NCI-H510A treated with DMSO at 0.1 percent for 48 hours (cell line): ENCODE measurements at regions not wholly inside any gene's neighbourhood (a gene's known extent, or its start where the extent isn't known, plus 50 kb on each side); places are given as distances from the start of the nearest gene placed in this dataset.
"Not testable (repeated sequence)": the region's sequence is repeated elsewhere in the genome, so short reads cannot be mapped to it uniquely, and the experiment has no call there.

Experiments used
- DNase-seq: peaks from one replicate; lab custom pipeline; 2025; lab: John Stamatoyannopoulos, UW

DNA sequence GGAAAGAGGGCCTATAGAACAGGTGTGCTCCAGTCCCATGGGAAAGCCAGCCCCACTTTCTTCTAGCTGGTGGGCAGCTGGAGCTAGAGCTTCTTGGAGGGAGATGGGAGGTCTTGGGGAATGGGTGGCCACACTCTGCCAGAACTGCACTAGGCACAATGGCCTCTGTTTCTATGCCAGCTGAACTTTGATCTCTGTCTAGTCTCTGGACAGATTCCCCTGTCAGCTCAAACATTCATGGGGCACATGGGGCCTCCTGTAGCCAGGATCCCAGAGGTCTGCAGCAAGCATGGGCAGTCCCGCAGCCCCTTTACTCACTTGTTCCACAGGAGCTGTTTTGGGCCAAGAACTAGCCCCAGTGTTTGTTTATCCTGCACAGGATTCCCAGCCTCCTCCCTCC, 591.3 kb upstream of the HS3ST5 start:
- DNase-seq, result no peak

DNA sequence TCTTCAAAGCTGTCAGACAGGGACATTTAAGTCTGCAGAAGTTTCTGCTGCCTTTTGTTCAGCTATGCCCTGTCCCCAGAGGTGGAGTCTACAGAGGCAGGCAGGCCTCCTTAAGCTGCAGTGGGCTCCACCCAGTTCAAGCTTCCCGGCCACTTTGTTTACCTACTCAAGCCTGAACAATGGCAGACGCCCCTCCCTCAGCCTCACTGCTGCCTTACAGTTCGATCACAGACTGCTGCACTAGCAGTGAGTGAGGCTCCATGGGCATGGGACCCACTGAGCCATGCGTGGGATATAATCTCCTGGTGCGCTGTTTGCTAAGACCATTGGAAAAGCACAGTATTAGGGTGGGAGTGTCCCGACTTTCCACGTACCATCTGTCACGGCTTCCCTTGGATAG, 585.9 kb upstream of the HS3ST5 start:
- not testable (repeated sequence) for DNase-seq

DNA sequence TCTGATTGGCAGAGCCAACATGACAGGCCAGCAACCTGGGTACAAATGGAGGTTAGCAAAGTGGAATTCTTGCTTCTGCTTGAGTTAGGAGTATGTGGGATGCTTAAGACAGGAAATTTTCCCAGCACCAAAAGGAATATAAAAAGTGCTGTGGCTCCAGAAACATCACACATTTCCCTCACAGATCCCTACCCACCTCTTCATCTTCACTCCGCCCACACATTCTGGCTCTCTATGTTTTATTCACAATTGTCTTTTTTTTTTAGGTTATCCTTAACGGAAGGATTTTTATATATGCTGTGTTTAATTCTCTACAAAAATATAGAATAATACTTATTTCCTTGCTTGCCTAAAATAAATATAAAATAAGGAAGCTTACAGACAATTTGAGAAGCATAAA, 563.3 kb upstream of the HS3ST5 start:
- DNase-seq, result no peak

DNA sequence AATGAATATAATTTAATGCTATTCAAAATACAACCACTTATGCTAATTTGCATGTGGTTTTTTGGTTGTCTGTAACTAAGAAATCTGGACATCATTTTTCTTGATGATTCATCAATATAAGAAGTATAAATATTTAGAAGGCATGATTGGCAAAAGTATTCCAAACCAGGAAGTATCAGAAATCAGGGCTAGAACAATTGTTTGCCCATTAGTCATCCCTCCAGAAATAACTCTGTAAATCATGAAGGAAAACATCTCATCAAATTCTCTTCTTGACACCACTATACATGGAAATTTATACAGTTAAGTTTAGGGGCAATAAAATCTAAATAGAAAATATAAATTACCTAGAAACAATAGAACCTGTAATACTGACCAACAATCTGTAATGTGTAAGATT, 554.7 kb upstream of the HS3ST5 start:
- DNase-seq, result no peak

DNA sequence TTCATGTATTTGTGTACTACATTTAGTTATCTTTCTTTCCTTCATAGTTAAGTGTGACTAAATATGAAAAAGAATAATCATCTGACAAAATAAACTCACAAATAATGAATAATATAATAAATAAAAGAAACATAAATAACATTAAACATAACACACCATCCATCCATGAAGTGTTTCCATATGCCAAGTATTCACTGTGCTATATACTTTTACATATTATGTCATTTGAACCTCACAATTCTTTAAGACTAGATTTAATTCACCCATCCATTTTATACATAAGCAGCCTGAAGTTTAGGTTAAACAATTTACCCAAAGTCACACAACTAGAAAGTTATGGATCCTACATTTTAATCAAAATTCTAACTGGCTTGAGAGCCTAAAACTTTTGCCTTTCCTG, 549.4 kb upstream of the HS3ST5 start:
- no peak for DNase-seq

DNA sequence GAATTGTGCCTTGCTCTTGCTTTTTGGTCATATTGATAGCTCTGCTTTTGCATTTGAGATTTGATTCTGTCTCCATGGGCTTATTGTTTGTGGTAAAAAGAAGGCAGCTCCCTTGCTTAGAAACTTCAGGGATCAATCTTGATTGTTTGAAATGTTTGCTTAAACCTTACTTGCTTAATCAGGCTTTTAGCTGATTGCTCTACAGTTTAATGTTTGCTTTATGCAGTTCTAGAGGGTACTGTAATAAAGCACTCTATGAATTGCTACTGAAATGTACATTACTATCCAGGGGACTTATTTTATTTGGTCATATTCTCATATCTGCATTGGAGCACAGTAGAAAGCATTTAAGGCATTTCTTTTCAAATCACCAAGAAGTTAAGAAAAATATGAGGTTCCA, 545.4 kb upstream of the HS3ST5 start:
- DNase-seq, result no peak

DNA sequence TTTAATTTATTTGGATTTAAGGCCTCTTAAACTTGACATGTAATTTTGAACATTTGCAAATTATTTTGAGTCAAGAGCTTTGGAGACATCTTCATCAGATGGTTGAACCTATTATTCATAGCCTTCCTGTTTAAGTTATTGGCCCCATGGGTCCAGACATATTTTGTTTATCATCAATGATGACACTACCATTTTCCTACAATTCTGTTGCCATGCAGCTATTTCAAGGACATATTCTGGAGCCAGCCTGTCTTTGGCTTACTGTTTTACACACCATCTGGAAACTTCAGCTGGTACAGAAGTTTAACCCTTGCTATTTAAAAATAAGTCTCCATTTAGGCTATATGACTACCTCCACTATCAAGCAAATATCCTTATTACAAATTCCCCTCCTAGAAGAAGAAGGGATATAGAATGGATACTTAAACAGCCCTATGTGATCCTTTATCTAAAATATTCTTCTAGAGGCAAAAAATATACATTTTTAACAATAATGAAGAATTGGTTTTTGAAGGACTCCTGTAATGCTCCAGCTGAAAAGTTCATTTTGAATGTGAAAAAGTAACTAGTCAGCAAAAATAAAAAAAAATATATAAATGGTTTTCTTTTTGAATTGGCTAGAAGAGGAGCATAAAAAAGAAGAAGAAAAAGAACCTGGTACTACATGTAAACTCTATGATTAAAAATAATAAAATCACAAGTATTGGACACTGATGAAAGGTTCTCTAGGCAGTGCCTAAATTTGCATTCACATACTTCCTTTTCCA, 544.0 kb upstream of the HS3ST5 start:
- DNase-seq, result no peak

DNA sequence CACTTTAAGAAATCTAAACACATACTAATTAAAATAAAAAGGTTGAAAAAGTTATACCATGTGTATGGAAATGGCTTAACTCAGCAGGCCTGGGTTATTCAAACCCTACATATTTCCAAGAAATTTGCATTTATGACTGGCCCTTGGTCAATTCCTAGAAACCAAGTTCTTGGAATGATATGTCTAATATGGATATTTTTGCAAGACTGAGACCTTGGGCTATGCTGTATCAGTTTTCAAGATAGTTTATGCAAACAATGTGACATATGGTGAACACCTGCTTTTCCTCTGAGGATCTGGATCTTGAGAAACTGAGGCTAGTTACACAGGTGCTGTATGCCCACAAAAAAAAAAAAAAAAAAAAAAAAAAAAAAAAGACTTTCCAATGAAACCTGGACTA, 536.9 kb upstream of the HS3ST5 start:
- DNase-seq, result no peak

DNA sequence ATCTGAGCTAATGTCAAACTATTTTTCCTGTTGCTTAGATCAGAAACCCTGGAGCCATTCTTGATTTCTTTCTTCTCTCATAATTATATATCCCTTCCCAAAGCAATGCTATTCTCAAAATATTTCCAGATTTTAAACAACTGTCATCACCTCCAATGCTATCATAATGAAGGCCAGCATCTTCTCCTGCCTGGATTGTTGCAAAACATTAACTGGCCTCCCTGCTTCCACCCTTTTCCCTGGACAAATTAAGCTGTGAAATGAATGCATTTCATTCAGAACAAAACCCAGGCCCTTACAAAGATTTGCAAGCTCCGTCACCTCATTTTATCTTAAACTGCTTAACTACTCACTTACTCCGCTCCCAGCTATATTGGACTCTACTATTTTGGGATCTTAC, 535.3 kb upstream of the HS3ST5 start:
- no peak for DNase-seq

DNA sequence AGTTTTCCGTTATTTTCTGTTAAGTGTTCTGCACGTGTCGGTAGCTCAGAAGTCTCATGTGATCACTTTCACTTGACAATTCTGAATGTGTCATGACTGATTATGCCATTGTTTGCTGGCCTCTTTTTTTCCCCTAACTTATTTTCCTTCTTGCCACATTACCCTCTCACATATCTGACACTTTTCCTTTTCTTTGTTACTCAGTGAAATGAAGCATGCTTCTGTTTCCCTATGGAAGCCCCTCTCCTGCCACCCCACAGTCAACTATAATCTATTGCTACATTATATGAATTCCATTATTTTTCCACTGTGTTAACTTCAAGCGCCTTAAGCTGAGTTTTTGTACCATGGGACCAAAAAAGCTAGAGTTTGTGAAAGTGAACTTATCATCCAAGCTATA, 531.6 kb upstream of the HS3ST5 start:
- no peak for DNase-seq

DNA sequence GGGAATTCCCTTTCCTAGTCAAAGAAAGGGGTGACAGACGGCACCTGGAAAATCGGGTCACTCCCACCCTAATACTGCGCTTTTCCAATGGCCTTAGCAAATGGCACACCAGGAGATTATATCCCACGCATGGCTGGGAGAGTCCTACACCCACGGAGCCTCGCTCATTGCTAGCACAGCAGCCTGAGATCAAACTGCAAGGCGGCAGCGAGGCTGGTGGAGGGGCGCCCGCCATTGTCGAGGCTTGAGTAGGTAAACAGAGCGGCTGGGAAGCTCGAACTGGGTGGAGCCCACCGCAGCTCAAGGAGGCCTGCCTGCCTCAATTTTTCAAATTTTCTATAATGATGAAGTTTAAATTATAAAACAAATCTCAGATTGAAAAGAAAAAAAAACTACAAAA, 522.7 kb upstream of the HS3ST5 start:
- not testable (repeated sequence) for DNase-seq

DNA sequence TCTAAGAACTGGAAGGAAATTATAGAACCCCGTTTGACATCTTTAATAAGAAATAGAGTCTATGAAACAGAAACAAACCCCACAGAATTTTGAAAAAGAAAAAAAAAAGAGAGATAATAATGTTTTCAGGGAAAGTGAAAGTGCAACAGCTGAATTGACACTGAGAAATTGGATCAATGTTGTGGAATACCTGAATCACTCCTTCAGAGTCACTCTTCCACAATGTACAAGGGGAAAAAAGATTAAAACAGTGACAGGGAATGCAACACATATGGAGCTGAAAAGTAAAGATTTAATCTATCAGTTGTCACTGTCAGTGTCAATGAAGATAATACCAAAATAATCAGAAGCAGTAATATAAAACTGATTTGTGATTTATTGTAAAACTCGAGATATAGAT, 520.8 kb upstream of the HS3ST5 start:
- no peak for DNase-seq

DNA sequence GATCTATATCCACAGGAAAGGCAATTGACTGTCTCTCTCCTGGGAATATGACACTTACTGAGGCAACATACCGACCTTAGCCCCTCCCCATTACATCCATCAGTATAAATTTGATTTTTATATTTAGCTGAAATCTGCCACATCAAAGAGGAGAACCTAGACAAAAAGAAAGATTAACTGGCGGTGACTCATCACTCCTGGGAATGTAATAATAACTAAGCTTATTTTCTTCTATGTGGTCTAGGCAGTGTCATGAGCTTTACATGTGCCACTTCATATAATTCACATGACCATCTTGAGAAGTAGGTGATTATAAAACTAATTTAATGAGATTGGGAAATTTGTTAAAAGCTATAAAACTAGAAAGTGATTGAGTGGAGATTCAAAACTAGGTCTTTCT, 520.0 kb upstream of the HS3ST5 start:
- no peak for DNase-seq

DNA sequence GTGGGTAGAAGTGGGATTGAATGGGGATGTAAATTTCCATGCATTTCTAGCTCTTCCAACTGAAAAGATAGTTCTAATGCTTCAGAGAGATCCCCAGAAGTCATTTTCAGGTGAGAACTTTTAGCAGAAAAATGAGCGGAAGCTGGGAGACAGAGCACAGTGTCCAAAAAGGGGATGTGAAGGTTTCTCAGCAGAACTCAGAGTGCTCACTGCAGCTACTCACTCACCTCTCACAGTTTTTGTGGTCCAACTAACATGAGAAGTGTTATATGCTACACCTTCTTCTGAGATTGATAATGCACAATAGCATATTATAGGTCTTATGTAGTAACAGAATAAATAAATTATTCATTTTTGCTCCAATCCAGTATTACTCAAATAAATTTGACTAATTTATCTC, 519.2 kb upstream of the HS3ST5 start:
- no peak for DNase-seq

DNA sequence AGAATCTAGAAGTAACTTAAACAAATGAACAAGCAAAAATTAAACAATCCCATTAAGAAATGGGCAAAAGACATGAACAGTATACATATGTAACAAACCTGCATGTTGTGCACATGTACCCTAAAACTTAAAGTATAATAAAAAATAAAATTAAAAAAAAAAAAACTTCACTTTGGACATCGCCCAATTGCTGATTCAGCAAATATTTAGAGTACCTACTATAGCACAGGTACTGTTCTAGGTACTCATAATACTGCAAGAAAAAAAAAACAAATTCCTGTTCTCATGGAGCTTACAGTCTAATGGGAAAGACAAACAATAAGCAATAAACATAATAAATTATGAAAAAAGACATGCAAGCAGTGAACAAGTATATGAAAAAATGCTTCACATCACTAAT, 501.5 kb upstream of the HS3ST5 start:
- DNase-seq, result no peak

DNA sequence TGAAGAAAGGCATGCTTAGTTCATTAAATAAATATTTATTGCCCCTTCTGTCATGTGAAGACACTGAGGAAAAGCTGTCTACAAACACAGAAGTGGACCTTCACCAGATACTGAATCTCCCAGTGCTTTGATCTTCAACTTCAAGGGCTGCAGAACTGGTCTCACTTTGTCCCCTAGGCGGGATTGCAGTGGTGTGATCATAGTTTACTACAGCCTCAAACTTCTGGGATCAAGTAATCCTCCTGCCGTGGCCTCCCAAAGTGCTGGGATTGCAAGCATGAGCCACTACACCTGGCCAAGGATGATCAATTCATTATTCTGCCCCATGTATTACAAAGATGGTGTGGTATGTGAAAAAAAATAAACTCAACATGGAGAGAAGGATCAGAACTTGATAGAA, 496.2 kb upstream of the HS3ST5 start:
- no peak for DNase-seq

DNA sequence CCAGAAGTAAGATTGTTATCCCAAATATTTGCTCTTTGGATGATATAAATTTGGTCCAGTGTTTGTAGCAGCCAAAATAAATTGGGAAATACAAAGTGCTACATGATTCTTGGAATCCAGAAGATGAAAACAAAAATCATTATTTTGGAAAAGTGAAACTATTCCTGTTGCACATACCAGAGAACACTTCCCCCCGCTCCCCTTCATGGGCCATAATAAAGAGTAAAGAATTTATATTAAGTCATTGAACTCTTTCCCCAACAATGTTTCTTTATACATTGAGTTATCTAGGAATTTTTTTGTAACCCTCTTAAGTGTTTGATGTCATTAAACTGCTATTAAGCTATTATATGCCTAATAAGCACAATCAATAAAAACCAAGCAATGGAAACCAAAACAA, 490.4 kb upstream of the HS3ST5 start:
- no peak for DNase-seq

DNA sequence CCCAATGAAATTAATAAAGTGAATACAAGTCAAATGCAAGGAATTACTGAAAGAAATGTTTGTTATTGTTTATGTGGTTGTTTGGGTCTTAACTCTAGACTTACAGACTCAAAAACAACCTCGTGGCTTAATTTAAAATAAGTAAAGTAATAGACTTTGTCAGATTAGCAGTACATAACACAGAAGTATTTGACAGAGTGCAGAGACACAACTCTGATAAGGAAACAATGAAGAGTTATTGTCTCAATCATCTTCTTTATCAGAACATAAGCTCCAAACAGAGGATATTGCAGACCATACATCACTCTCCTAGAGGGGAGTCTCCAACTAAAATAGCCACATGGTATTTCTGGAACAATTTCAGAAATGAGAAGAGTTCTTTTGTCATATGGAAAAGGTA, 487.7 kb upstream of the HS3ST5 start:
- no peak for DNase-seq

DNA sequence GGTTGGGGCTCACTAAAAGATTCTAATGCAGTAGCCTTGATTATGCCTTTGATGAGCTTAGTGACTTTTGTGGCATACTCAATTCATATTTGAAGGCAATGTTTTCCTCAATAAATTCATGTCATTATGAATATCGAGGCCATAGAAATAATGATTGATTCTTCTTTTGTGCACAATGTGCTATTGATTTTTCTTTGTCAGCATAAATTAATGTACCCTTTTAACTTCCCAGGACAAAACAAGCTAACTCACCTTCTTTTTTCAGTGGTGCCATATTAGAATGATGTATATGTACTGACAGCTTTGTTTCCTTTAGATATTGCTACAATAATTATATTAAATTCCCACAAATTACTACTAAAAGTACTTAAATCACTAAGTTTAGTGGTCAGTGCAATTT, 484.3 kb upstream of the HS3ST5 start:
- DNase-seq, result no peak

DNA sequence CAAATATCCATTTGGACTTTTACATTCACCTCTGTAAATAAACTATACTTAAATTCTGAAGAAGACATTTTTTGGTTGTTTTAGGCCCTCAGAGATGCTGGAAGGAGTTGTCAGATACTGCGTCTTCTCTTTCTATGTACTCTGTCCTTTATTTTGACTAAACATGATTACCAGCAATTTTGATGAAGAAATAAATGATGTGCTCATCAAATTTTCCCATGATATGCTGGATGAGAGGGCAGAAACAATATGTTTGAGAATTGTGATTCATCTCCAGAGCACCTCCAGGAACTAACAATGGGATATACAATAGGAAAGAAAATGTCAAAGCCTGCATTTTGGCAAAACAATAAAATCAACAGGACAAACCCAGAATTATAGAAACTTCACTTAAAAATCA, 481.6 kb upstream of the HS3ST5 start:
- DNase-seq, result no peak

DNA sequence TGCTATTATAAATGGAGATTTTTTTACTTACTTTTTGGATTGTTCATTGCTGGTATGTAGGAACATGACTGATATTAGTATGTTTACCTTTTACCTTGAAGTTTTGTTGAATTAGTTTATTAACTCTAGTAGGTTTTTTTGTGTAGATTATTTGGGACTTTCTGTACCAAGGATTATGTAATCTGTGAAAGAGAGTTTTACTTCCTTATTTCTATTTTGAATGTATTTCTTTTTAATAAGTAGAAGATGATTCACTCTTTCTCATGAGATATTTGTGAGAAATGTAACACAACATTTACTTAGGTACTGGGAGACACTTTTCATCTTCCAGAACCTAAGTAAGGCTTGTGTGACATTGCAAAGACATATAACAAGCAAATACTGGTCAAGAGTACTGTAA, 473.9 kb upstream of the HS3ST5 start:
- DNase-seq, result no peak

DNA sequence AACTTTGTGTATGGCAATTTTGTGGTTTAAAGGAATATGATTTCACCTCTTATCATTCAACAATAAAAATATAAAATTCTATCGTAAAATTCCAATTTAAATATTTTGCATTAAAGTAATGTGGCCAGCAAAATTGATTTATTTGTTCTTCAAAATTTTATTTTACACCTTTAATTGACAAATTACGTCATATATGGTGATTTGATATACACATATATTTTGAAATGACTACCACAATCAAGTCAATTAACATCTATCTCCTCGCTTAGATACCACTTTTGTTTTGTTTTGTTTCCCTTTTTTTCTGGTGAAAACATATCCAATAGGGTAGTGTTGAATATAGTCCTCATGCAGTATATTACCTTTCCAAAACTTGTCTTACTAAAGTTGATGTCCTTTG, 467.6 kb upstream of the HS3ST5 start:
- DNase-seq, result no peak

DNA sequence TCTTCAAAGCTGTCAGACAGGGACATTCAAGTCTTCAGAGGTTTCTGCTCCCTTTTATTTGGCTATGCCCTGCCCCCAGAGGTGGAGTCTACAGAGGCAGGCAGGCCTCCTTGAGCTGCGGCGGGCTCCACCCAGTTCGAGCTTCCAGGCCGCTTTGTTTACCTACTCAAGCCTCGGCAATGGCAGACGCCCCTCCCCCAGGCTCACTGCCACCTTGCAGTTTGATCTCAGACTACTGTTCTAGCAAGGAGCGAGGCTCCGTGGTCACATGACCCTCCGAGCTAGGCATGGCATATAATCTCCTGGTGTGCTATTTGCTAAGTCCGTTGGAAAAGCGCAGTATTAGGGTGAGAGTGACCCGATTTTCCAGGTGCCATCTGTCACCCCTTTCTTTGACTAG, 462.6 kb upstream of the HS3ST5 start:
- not testable (repeated sequence) for DNase-seq

DNA sequence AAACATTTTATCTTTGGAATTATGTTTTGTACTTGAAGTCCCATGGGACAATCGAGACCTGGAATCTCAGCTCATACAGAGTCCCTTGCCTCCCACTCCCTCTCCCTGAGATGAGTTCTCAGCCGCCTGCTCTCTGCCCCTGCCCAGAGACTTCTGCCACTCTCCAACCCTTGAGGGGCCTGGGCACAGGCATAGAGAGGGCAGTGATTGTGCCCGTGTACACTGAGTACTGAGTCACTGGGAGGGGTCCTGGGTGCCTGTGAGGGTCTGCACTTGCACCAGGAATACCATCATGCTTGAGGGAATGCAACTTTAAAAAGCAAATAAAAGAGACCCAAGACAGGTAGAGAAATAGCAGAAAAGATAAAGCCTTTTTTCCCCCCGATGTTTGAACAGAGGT, 453.8 kb upstream of the HS3ST5 start:
- no peak for DNase-seq

DNA sequence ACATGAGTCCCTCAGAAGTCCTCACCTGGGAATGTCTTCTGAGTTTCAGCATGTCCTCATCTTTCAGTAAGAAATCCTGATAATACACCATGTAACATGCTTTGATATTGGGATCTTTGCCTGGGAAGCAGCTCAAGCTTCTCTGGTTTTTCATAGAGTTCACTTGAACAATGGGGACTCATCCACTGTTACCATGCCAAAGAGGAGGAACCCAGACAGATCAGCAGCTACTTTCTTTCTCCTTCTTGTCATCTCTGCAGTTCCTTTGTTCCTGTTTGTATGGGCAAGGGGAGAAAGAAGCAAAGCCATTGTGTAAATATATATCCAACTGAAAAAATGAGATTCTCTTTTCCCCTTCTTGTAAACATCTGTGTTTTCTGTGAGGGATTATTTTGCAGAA, 450.6 kb upstream of the HS3ST5 start:
- DNase-seq, result no peak
